Loucy (cell line): ENCODE measurements at regions not wholly inside any gene's neighbourhood (a gene's known extent, or its start where the extent isn't known, plus 50 kb on each side); places are given as distances from the start of the nearest gene placed in this dataset.

Source experiments
- H2AFZ ChIP-seq: fragments of 200-600 bp; sonication (generic); 2 replicates; pipeline ENCODE4 v1.6.0; 2016; ENCODE audit warnings: antibody characterized with exemption, mild to moderate bottlenecking, low read length, moderate library complexity
- H3F3A ChIP-seq: fragments of 200-600 bp; 2 replicates; pipeline ENCODE4 v1.6.0; 2016; ENCODE audit warnings: antibody characterized with exemption, low read depth, mild to moderate bottlenecking
- H3K27me3 ChIP-seq: fragments of 200-600 bp; sonication (generic); 2 replicates; pipeline ENCODE4 v1.6.1; 2014; ENCODE audit warnings: low read length, mild to moderate bottlenecking; ENCODE audit not compliant: insufficient read depth, poor library complexity, severe bottlenecking
- H3K36me3 ChIP-seq: fragments of 200-600 bp; sonication (generic); 2 replicates; pipeline ENCODE4 v1.6.1; 2016; ENCODE audit warnings: low read length; ENCODE audit not compliant: insufficient read depth
- H3K4me1 ChIP-seq: fragments of 200-600 bp; sonication (generic); 2 replicates; pipeline ENCODE4 v1.5.1; 2014; ENCODE audit warnings: low read length, mild to moderate bottlenecking; ENCODE audit not compliant: insufficient read depth, poor library complexity, severe bottlenecking
- H3K4me2 ChIP-seq: fragments of 200-600 bp; sonication (generic); 2 replicates; pipeline ENCODE4 v1.6.0; 2014; ENCODE audit warnings: antibody characterized with exemption, low read length, low read depth, mild to moderate bottlenecking; ENCODE audit not compliant: poor library complexity, severe bottlenecking
- H3K4me3 ChIP-seq: fragments of 200-600 bp; sonication (generic); 2 replicates; pipeline ENCODE4 v1.5.1; 2014; ENCODE audit warnings: low read length, mild to moderate bottlenecking, mixed read lengths; ENCODE audit not compliant: poor library complexity, severe bottlenecking
- H3K79me2 ChIP-seq: fragments of 200-600 bp; sonication (generic); 2 replicates; pipeline ENCODE4 v1.6.1; 2014; ENCODE audit warnings: low read length; ENCODE audit not compliant: insufficient read depth
- H3K9ac ChIP-seq: fragments of 200-600 bp; sonication (generic); 2 replicates; pipeline ENCODE4 v1.6.0; 2014; ENCODE audit warnings: mild to moderate bottlenecking, low read depth, low read length, moderate library complexity; ENCODE audit not compliant: poor library complexity, severe bottlenecking
- H3K9me2 ChIP-seq: fragments of 200-600 bp; sonication (generic); replicated peaks from 2 replicates; pipeline ENCODE4 v1.6.1; 2016; ENCODE audit warnings: low read depth, low read length, mixed read lengths
- H3K9me3 ChIP-seq: fragments of 200-600 bp; sonication (generic); 2 replicates; pipeline ENCODE4 v1.6.1; 2014; ENCODE audit warnings: mild to moderate bottlenecking, antibody characterized with exemption, low read length, low read depth; ENCODE audit not compliant: insufficient read depth
- H4K20me1 ChIP-seq: fragments of 200-600 bp; sonication (generic); 2 replicates; pipeline ENCODE4 v1.6.0; 2014; ENCODE audit warnings: antibody characterized with exemption, low read length, mild to moderate bottlenecking; ENCODE audit not compliant: insufficient read depth, poor library complexity, severe bottlenecking
- EZH2phosphoT487 ChIP-seq: fragments of 200-600 bp; IDR thresholded peaks from 2 replicates; pipeline ENCODE4 v1.6.1; 2018; ENCODE audit warnings: antibody characterized with exemption, mild to moderate bottlenecking, moderate library complexity, borderline replicate concordance
- TF ChIP-seq, protein P1 (sequence below): fragments of 200-600 bp; sonication (generic); conservative IDR thresholded peaks from 2 replicates; pipeline ENCODE4 v1.5.1; 2014; ENCODE audit warnings: mild to moderate bottlenecking, antibody characterized with exemption, low read length

DNA sequence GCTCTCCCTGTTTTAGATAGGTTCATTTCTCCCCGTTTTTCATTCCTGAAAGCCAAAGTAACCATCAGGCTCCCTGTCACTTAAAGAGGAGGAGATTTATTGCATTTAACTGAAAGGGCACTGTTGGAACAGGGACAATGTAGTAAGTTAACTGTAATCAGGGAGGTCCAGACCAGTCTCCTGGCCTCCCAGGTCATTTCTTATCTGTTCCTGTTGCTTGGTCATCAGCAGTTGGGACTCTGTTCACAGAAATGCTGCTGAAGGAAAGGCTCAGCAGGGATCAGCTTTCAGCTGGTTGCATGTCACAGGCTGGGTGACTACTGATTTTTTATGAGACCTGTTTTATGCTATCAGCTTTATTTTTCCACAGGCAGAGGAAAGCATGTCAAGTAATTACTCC, 622.6 kb upstream of the GOT2 start:
- H3K27me3 ChIP-seq = no peaks in the 10 kb centered on the region
- H4K20me1 ChIP-seq = no peaks in the 10 kb centered on the region
- H3K4me1 ChIP-seq = no peaks in the 10 kb centered on the region
- no peak overlapping the region for H3K4me3 ChIP-seq
- H3K9me2 ChIP-seq = no peaks in the 10 kb centered on the region
- no peaks in the 10 kb centered on the region for H3F3A ChIP-seq
- H3K4me2 ChIP-seq = no peak overlapping the region
- no peak overlapping the region for H2AFZ ChIP-seq
- TF ChIP-seq, protein P1, sequence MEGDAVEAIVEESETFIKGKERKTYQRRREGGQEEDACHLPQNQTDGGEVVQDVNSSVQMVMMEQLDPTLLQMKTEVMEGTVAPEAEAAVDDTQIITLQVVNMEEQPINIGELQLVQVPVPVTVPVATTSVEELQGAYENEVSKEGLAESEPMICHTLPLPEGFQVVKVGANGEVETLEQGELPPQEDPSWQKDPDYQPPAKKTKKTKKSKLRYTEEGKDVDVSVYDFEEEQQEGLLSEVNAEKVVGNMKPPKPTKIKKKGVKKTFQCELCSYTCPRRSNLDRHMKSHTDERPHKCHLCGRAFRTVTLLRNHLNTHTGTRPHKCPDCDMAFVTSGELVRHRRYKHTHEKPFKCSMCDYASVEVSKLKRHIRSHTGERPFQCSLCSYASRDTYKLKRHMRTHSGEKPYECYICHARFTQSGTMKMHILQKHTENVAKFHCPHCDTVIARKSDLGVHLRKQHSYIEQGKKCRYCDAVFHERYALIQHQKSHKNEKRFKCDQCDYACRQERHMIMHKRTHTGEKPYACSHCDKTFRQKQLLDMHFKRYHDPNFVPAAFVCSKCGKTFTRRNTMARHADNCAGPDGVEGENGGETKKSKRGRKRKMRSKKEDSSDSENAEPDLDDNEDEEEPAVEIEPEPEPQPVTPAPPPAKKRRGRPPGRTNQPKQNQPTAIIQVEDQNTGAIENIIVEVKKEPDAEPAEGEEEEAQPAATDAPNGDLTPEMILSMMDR = no peak
- no peak for TF ChIP-seq EZH2phosphoT487
- no peak overlapping the region for H3K9ac ChIP-seq
- no peaks in the 10 kb centered on the region for H3K36me3 ChIP-seq
- H3K79me2 ChIP-seq = no peaks in the 10 kb centered on the region
- H3K9me3 ChIP-seq = no peaks in the 10 kb centered on the region

DNA sequence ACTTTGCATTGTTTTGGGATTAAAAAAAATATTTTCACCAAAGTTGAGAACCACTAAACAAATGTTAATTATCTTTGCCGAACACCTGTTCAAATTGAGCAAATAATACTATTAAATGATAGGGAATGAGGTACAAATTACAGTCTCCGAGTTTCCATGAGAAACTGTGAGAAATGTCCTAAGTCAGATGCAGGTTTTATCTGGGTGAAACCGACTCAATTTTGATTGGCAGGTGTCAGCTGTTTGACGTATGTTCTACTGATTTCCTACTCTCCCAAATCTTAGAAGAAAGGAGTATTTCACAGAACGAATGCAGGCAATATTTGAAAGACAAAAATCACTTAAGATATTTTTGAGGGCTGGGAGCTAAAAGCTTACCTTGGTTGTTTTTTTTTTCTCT, 622.0 kb upstream of the GOT2 start:
- no peaks in the 10 kb centered on the region for H3K36me3 ChIP-seq
- no peaks in the 10 kb centered on the region for H3K4me1 ChIP-seq
- H3K4me2 ChIP-seq = no peak overlapping the region
- no peaks in the 10 kb centered on the region for H3K9me3 ChIP-seq
- H2AFZ ChIP-seq = no peak overlapping the region
- H3F3A ChIP-seq = no peaks in the 10 kb centered on the region
- H3K9me2 ChIP-seq = no peaks in the 10 kb centered on the region
- no peaks in the 10 kb centered on the region for H4K20me1 ChIP-seq
- no peaks in the 10 kb centered on the region for H3K79me2 ChIP-seq
- H3K27me3 ChIP-seq = no peaks in the 10 kb centered on the region
- H3K9ac ChIP-seq = no peak overlapping the region
- TF ChIP-seq, protein P1 = no peak
- TF ChIP-seq EZH2phosphoT487 = no peak
- no peak overlapping the region for H3K4me3 ChIP-seq

DNA sequence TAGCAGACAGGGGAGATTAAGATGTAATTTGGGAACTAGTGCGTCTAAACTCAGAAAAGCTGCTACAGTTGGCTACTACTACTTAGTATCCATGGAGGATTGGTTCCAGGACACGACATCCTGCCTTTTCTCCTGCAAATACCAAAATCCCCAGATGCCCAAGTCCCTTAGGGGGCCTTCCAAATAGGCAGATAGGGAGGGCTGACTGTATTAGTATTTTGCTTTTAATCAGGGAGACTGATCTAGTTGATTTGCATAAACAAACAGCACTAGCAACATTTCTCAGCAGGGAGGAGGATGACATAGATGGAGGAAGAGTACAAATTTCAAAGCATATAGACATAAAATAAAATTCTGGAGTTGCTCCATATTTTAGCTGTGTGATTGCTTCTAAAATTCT, 621.6 kb upstream of the GOT2 start:
- H3K4me3 ChIP-seq = no peak overlapping the region
- H3K9me2 ChIP-seq = no peaks in the 10 kb centered on the region; the same call in 1 of the 2 replicates
- no peaks in the 10 kb centered on the region for H3F3A ChIP-seq
- no peaks in the 10 kb centered on the region for H4K20me1 ChIP-seq
- no peaks in the 10 kb centered on the region for H3K9me3 ChIP-seq
- no peak overlapping the region for H3K9ac ChIP-seq
- H3K79me2 ChIP-seq = no peaks in the 10 kb centered on the region
- TF ChIP-seq EZH2phosphoT487 = no peak
- TF ChIP-seq, protein P1 = no peak
- H3K36me3 ChIP-seq = no peaks in the 10 kb centered on the region
- H3K27me3 ChIP-seq = no peaks in the 10 kb centered on the region
- H3K4me1 ChIP-seq = no peaks in the 10 kb centered on the region
- no peak overlapping the region for H2AFZ ChIP-seq
- no peak overlapping the region for H3K4me2 ChIP-seq
